Muscle layer of duodenum (tissue), 2 donors: ENCODE measurements at regions not wholly inside any gene's neighbourhood (a gene's known extent, or its start where the extent isn't known, plus 50 kb on each side); places are given as distances from the start of the nearest gene placed in this dataset.

ENCODE experiments used
- H3K27ac ChIP-seq: one replicate; pipeline ENCODE4 v1.7.0; 2013; ENCODE audit warnings: mild to moderate bottlenecking, low read length
- H3K27me3 ChIP-seq: one replicate; pipeline ENCODE4 v1.7.0; 2013; ENCODE audit warnings: low read depth, mild to moderate bottlenecking, control low read depth, low read length
- H3K36me3 ChIP-seq, 2 donors: one replicate each; pipeline ENCODE4 v1.7.0; 2013; ENCODE audit warnings: low read length in 2 of 2, control low read depth in 1 of 2, mild to moderate bottlenecking in 1 of 2; ENCODE audit not compliant: insufficient read depth in 2 of 2, control insufficient read depth in 1 of 2
- H3K4me1 ChIP-seq, 2 donors: one replicate each; pipeline ENCODE4 v1.7.0; 2013; ENCODE audit warnings: low read length in 2 of 2, mild to moderate bottlenecking in 2 of 2, control low read depth in 1 of 2, moderate library complexity in 1 of 2; ENCODE audit not compliant: insufficient read depth in 2 of 2, control insufficient read depth in 1 of 2
- H3K4me3 ChIP-seq, 2 donors: one replicate each; pipeline ENCODE4 v1.7.0; 2013; ENCODE audit warnings: low read length in 2 of 2, low read depth in 1 of 2, mild to moderate bottlenecking in 1 of 2
- H3K9me3 ChIP-seq, 2 donors: one replicate each; pipeline ENCODE4 v1.7.0; 2013; ENCODE audit warnings: low read length in 2 of 2, control low read depth in 1 of 2, mild to moderate bottlenecking in 1 of 2; ENCODE audit not compliant: control insufficient read depth in 1 of 2
- donor health status: healthy.

DNA sequence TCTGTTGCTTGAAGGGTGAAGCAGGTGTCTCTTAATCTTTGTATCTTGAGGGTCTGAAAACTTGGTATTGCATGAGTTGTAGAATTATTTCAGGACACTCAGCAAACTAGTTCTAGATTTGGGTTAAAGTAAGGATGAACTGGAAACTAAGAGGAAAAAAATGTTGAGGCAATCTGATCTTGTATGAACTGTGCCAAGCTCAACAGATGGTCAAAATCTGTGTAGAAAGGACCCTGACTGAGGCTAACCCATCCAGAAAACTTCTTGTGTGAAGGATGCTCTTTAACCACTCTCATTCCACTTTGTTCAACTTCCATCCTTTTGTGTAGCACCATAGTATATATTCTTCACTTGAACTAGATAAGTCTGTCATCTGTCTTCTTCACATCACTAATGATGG lies 861.7 kb downstream of the SLC4A3 start:
- Histone ChIP-seq H3K4me1 (no peaks in the 10 kb centered on the region), H3K36me3 (no peaks in the 10 kb centered on the region), H3K4me3 (no peak overlapping the region), H3K27ac (no peak overlapping the region), H3K27me3 (no peaks in the 10 kb centered on the region), H3K9me3 (no peaks in the 10 kb centered on the region)

DNA sequence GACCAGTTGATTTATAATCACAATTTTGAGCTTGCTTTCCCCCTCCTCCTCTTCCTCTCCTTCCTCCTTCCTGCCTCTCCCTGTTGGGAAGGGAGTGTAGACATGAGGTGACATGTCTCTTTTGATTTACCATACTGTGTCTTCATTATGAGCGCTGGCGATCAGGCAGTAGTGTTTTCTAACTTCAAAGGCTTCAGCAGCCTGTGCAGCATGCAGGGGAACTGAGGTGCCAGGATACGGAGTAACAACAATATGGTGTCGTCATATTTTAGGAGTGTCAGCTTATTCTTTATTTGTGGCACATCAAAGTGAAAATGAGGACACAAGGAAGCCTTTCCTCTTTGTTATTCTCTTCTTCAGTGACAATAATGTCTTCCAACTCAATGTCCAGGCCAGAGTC lies 864.2 kb downstream of the SLC4A3 start:
- Histone ChIP-seq H3K4me1 (no peaks in the 10 kb centered on the region), H3K4me3 (no peak overlapping the region), H3K27me3 (no peaks in the 10 kb centered on the region), H3K9me3 (no peaks in the 10 kb centered on the region), H3K27ac (no peak overlapping the region), H3K36me3 (no peaks in the 10 kb centered on the region)

DNA sequence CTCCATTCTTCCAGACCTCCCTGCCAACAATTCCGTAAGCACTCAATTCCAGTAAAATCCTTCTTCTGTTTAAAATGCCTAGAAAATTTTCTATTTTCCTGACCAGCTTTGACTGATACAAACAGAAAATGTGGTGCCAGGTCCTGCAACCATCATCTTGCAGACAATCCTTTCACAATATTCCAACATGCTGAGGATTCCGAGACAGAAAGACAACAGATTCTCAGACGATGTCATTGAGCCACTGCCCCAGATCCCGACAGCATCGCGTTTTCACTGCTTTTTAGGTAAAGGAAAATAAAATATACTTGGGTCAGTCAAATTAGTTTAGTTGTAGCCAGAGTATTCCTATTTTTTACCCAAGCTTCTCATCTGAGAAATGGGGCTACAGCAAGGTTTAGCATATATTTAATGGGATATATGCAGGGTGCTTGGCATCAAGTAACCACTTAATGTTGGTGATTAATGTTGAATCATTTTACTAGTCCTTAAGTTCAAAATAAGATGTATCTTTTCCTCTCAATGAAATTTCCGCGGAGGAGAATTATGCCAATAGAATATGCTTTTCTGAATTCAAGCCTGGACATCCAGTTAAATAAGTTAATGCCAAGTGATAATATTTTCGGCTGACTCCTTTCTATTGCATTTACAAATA lies 866.6 kb downstream of the SLC4A3 start:
- no peaks in the 10 kb centered on the region for H3K27me3 ChIP-seq
- H3K9me3 ChIP-seq, result no peaks in the 10 kb centered on the region
- H3K4me3 ChIP-seq, result no peak overlapping the region

DNA sequence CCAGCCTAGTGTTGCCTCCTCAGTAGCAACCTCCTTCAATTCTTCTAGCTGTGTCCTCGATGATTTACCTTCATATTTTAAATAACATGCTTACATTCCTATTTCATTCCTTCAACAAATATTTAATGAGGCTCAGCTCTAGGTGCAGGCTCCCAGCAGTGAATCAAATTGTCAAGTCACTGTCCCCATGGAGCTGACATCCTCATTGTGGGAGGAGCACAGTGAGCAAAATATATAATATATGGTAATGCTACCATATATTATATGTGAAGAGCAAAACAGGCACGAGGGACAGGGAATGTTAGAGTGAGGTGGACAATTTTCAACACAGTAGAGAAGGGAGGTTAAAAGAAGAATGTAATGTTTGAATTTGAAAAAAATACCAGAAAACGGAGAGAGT lies 869.1 kb downstream of the SLC4A3 start:
- Histone ChIP-seq H3K4me1 (no peaks in the 10 kb centered on the region), H3K27ac (no peak overlapping the region), H3K36me3 (no peaks in the 10 kb centered on the region), H3K4me3 (no peak overlapping the region), H3K9me3 (no peaks in the 10 kb centered on the region), H3K27me3 (no peaks in the 10 kb centered on the region)

More for the DNA sequence above, 866.6 kb downstream of the SLC4A3 start:
- H3K36me3 ChIP-seq, result no peaks in the 10 kb centered on the region
- no peak overlapping the region for H3K27ac ChIP-seq
- no peaks in the 10 kb centered on the region for H3K4me1 ChIP-seq

DNA sequence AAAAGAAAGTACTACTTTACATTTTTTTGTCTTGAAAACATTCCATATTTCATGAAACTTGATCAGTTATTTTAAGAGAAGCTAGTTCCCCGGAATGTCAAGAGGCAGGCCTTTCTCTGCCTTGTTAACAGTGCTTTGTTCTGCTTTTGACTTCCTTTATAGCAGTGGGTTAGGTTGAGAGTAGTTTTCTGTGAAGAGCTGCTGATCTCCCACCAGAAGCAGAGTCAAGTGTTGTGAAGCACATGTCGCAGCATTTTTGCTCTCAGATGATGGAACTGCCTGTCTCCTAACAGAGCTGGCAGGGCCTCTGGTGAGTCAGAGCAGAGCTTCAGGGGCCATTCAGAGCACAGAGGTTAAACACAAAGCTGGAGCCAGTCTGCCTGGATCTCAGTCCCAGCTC lies 871.8 kb downstream of the SLC4A3 start:
- no peaks in the 10 kb centered on the region for H3K27me3 ChIP-seq
- no peaks in the 10 kb centered on the region for H3K4me1 ChIP-seq
- no peaks in the 10 kb centered on the region for H3K9me3 ChIP-seq
- no peak overlapping the region for H3K4me3 ChIP-seq
- H3K36me3 ChIP-seq, result no peaks in the 10 kb centered on the region
- no peak overlapping the region for H3K27ac ChIP-seq

DNA sequence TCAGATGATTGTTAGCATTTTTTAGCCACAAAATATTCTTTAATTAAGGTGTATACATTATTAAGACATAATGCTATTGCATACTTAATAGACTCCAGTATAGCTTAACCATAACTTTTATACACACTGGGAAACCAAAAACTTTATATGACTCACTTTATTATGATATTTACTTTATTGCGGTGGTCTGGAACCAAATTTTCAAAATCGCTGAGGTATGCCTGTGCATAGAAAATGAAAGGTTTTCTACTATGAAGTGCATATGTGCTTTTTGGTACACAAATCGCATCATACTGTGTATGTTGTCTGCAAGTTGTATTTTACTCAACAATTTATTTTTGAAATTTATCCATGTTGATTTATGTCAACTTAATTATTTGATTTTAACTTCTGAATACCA lies 875.1 kb downstream of the SLC4A3 start:
- Histone ChIP-seq H3K36me3 (no peaks in the 10 kb centered on the region), H3K27me3 (no peaks in the 10 kb centered on the region), H3K4me3 (no peak overlapping the region), H3K4me1 (no peaks in the 10 kb centered on the region), H3K9me3 (no peaks in the 10 kb centered on the region), H3K27ac (no peak overlapping the region)

DNA sequence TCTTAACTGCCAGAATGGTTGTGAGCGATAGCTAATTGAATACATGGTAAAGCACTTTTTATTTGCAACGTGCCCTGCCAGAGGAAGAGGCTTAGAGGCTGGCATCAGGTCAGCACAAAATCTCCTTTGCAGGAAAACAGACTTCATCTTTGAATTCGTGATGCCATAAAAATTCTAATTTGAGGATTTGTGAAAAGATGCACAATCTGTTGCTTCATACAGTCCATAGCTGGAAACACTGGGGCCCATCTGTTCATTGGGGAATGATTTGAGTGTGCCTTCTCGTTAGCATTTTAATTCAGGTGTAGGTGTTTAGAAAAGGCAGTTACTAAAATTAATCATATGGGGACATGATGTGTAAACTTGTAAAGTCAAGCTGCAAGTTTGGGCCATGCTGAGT lies 876.0 kb downstream of the SLC4A3 start:
- no peak overlapping the region for H3K27ac ChIP-seq
- no peaks in the 10 kb centered on the region for H3K27me3 ChIP-seq
- no peak overlapping the region for H3K4me3 ChIP-seq
- H3K4me1 ChIP-seq, result no peaks in the 10 kb centered on the region
- no peaks in the 10 kb centered on the region for H3K9me3 ChIP-seq
- H3K36me3 ChIP-seq, result no peaks in the 10 kb centered on the region

DNA sequence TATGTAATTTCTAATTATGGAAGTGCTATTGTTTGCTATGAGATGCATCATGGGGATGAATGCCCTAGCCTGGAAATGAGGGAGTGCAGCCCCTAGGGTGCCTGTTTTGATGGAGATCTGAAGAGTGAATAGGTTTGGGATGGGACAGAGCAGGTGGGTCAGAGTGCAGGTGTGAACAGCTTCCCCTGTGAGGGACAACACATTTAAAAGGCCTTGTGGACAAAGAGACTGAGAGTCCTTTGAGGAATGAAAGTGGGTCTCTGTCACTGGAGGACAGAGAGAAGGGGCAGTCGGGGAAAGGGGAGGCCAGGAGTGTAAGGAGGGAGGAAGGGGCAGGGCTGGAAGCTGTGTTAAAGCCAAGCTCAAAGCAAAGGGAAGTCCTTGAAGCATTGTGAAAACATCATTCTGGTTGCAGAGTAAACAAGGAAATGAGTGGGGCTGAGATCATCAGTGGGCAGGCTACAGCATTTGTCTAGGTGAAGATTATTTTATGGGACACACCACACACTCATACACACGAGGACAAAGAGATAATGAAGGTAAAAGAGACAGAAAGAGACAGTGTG lies 877.6 kb downstream of the SLC4A3 start:
- Histone ChIP-seq H3K27me3 (no peaks in the 10 kb centered on the region), H3K36me3 (no peaks in the 10 kb centered on the region), H3K4me3 (no peak overlapping the region), H3K27ac (no peak overlapping the region), H3K4me1 (no peaks in the 10 kb centered on the region), H3K9me3 (no peaks in the 10 kb centered on the region)

DNA sequence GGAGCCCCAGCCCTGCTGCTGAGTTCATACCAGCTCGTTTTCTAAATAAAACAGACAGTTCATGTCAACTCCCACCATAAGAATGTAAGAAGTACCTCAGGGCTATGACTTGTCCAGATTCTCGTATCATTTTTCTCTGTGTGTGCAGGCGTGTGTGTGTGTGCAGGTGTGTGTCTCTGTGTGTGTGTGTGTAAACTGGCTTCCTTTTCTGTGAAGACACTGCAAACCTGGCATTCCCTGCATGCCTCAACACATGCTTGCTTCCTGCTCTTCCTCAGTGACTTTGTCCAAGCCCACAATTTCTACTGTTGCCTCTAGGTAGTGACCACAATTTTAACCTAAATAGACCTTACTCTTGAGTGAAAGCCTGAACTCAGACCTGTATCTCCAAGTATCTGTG lies 879.0 kb downstream of the SLC4A3 start:
- H3K4me1 ChIP-seq, result no peaks in the 10 kb centered on the region
- H3K27me3 ChIP-seq, result no peaks in the 10 kb centered on the region
- no peak overlapping the region for H3K4me3 ChIP-seq
- no peaks in the 10 kb centered on the region for H3K36me3 ChIP-seq
- H3K9me3 ChIP-seq, result no peaks in the 10 kb centered on the region
- H3K27ac ChIP-seq, result no peak overlapping the region

DNA sequence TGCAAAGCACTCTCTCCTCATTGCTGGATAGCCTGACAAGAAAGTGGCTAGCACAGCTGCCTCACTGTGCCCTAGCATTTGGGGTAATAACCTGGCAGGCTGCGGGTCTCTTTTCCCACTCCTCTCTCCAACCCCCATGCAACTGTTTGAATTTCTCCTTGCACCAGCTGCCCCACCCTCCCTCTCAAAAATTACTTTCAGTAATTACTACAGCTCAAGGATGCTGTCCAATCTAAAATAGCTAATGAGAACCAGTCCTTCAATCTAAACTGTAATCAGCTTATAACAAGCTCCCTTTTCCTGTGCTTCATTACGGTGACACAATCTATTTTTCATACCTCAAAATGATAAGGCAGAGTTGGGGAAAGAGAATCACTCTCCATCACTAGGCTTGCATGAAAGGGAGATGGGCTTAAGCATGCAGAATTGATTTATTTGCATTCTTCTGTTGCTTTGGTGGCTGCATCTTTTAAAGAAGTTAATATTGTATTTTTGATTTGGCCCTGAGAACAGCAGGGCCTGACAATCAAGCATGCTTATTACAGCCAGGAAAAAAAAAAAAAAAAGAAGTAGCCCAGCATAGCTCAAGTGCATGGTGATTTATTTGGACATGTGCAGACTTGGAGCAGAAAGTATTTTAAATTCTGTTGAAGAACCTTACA lies 881.8 kb downstream of the SLC4A3 start:
- Histone ChIP-seq H3K9me3 (no peaks in the 10 kb centered on the region), H3K36me3 (no peaks in the 10 kb centered on the region), H3K27me3 (no peaks in the 10 kb centered on the region), H3K4me1 (no peaks in the 10 kb centered on the region), H3K27ac (no peak overlapping the region), H3K4me3 (no peak overlapping the region)

DNA sequence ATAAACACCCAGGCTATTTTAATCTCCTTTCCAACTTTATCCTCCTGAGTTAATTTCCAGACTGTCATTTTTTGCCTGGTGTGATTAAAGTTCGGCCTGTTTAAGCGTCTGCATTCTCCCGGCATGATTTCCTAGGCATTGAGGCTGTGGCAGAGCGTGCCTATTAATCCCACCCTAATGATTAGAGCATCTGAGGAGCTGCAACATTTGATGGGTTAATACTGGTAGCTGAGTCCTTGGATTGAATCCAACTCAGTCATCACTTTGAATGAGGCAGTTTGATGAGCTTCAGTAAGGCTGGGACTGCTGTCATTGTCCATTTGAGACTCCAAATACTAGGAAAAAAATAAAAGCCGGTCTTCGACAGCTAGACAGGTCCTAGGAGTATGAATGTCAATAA lies 882.5 kb downstream of the SLC4A3 start:
- H3K4me3 ChIP-seq, result no peak overlapping the region
- no peaks in the 10 kb centered on the region for H3K4me1 ChIP-seq
- H3K36me3 ChIP-seq, result no peaks in the 10 kb centered on the region
- H3K27me3 ChIP-seq, result no peaks in the 10 kb centered on the region
- no peak overlapping the region for H3K27ac ChIP-seq
- no peaks in the 10 kb centered on the region for H3K9me3 ChIP-seq

DNA sequence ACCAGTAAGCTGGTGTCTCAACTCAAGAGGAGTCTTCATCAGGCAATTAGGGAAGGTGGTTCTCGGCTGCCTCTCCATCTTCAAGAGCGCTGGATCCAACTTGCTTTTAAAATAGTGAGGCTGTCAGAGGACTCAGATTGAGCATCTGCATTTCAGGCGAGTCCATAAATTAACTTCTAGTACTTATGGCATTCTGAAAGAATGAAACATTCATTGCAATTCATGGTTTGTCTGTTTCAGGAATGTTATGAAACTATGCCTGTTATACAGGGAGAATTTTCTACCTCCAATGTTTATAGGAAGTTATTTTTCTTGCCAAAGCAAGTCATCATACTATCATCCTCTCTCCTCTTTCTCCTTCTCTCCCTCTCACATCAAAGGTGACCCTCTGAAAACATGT lies 883.2 kb downstream of the SLC4A3 start:
- H3K4me3 ChIP-seq, result no peak overlapping the region
- no peaks in the 10 kb centered on the region for H3K4me1 ChIP-seq
- no peaks in the 10 kb centered on the region for H3K9me3 ChIP-seq
- no peaks in the 10 kb centered on the region for H3K36me3 ChIP-seq
- no peak overlapping the region for H3K27ac ChIP-seq
- H3K27me3 ChIP-seq, result no peaks in the 10 kb centered on the region
